GM21528 (cell line): ENCODE measurements at regions not wholly inside any gene's neighbourhood (a gene's known extent, or its start where the extent isn't known, plus 50 kb on each side); places are given as distances from the start of the nearest gene placed in this dataset.

ENCODE experiments used
- ATAC-seq: cut with Tn5 transposase; IDR thresholded peaks from one replicate; pipeline ENCODE4 v1.9.1; 2021; ENCODE audit warnings: mild to moderate bottlenecking, moderate library complexity; ENCODE audit not compliant: unreplicated experiment, low FRiP score

DNA sequence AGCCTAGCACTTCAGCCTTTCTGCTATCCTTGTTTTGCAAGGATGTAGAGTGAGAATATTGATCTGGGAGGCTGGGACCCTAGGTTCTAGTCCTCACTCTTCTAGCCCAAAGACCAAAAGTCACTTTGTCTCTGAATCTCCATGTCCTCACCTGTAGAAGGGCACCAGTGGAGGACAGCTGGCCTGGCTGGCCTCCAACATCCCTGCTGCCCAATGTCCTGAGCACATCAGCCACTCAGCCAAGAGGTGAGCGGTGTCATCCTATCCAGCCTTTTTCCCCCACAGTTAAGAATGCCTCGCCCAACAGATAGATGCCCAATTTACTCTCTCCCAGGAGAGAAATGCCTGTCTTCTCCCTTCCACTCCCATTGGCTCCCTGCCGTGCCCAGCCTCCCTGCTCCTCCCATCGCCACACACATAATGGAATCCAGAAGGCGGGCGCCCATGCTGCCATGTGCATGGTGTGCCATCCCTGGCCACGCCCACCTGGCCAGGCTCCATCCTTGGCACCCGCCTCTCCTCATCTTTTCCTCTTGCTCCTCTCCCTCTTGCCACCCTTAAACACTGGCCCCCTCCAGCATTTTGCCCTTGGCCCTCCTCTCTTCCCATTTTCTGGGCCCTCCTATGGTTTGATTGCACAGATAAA is 157.3 kb upstream of the SDK2 start:
- ATAC-seq: no peak

DNA sequence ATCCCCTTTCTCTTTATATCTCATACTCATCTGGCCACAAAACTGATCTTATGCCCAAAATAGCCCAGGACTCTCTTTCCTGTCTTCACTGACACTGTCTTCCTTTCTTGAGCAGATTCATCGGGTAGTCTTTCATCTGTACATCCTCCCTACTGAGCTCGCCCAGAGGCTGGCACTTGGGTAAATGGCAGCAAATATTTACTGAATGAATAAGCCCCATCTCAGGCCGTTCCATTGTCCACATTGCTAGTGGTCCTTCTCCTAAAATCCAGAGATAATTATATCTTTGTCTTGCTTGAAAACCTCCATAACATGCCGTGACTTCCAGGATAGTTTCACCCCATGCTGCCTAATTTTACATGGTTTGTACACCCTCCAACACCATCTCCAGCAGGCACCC is 158.1 kb upstream of the SDK2 start:
- ATAC-seq: no peak

DNA sequence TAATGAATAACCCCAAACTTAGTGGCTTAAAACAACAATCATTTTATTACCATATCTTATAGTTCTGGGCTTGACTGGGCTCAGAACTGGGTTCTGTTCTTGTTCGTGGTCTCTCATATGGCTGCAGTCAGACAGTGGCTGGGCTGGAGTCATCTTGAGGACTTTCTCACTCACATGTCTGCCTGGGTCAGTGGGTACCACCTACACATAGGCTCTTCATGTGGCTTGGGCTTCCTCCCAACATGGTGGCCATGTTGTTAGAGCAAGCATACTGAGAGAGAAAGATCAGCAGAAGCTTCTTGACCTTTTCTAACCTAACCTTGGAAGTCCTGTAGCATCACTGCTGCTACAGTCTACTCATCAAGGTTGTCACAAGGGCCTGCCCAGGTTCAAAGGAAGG is 158.6 kb upstream of the SDK2 start:
- no peak for ATAC-seq

DNA sequence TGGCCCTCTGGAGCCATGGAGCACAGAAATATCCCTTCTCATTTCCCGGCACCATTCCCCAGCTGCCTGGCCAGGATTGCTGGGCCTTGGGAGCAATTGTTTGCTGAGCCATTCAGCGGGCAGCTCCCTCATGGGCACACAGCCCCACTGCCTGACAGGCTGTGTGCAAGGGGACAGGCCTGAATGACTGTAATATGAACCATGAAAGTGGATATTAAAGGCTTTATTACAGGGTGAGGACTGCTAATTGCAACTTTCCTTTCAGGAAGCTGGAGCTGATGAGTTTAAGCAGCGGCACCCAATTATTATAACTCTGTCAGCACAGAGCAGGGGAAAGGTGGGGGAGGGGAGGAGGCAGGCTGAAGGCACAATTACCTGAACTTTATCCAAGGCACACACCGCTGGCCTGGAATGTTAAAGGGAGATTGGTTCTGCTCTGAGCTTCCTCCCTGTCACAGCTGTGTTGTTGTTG is 159.8 kb upstream of the SDK2 start:
- ATAC-seq: no peak

DNA sequence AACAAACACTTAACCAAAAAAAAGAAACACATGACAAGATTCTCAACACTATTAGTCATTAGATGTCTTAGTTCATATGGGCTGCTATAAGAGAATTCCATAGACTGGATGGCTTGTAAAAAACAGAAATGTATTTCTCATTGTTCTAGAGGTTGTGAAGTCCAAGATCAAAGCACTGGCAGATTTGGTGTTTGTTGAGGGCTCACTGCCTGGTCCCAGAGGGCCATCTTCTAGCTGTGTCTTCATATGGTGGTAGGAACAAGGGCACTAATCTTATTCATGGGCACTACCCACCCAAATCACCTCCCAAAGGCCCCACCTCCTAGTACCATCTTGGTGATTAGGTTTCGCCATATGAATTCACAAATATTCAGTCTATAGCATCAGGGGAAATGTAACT is 162.5 kb upstream of the SDK2 start:
- ATAC-seq: no peak

DNA sequence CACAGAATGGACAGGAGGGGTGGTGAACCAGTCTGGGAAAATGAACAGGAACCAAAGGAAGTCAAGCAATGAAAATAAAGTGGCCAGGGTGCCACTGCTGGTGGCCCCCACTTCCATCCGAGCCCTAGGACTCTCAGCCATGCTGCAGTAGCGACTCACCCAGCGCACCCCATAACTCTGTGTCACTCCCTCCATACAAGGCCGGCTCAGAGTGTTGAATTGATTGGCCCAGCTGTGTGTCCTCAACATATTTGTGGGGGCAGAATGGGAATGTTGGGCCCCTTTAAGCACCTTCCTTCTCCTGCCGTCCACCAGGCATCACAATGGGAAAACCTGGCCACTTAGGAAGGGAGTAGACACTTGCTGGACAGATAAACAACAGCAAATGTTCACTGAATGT is 169.0 kb upstream of the SDK2 start:
- ATAC-seq: no peak

DNA sequence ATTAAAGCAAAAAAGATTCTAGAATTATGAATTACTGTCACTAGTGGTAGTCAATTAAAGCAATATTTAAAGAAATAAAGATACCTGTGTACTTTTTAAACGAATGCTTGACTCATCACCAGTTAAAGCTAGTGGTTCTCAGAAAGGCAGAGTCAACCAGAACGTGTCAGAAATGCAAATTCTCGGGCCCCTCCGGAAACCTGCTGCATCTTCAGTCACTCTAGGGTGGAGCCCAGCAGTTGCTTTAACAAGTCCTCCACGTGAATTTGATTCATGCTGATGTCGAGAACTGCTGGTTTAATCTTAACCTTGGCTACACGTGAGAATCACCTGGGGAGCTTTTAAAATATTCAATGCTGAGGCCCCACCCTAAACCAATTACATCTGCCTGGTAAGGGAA is 169.8 kb upstream of the SDK2 start:
- ATAC-seq: no peak

DNA sequence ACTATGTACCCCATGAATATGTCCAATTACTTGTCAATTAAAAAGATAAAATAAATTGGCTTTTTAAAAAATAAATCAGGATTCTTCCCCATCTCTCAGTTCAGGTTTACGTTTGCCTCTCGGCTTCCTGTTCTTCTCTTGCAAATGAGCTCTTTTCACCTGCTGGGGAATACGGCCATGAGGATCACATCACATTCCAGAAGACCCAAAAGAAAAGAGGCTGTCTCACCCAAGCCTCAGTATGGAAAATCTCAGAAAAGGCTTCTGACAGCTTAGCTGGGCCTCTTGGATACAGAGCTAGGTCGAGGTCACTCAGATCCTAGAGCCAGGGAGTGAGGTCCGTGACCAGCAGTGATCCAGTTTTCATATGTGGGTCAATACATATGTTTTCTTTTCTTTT is 171.2 kb upstream of the SDK2 start:
- no peak for ATAC-seq

DNA sequence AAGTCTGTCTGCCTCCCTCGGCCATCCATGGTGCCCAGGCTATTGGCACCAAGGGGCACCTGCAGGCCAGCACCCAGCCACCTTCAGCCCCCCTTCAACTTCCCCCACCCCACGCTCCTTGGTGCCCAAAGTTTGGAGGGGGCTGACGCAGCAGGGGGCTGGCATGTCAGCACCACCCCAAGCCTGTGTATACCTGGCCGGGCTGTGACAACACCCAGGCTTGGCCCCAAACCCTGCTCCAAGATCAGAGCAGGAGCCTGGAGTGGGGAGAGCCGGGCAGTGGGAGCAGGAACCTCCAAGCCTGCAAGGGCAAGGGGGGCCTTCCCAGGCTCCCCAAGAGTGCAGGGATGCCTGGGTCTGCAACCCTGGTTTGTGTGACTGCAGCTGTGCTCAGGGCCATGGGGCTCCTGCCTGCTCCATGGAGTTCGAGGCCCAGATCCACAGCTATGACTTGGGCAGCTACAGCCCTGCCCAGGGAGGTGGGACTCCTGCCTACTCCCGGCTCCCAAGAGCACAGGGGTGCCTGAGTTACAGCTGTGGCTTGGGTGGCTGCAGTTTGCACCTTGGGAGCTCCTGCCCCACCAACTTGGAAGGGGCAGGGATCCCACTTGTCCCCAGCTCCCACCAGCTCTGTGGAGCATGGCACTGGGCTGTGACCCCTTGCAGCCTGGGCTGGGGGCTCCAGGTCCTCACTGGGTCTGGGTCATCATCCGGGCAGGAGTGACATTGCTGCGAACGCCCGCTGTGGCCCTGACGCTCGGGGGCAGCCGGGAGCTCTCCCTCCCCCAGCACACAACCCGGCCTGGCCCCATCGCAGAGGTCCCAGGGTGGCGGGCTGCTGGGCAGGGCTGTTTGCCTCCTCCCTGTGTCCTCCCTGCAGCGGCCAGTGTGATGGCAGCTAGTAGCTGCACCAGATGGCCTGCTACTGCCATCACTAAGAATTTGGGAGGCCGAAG is 175.5 kb upstream of the SDK2 start:
- ATAC-seq: no peak

DNA sequence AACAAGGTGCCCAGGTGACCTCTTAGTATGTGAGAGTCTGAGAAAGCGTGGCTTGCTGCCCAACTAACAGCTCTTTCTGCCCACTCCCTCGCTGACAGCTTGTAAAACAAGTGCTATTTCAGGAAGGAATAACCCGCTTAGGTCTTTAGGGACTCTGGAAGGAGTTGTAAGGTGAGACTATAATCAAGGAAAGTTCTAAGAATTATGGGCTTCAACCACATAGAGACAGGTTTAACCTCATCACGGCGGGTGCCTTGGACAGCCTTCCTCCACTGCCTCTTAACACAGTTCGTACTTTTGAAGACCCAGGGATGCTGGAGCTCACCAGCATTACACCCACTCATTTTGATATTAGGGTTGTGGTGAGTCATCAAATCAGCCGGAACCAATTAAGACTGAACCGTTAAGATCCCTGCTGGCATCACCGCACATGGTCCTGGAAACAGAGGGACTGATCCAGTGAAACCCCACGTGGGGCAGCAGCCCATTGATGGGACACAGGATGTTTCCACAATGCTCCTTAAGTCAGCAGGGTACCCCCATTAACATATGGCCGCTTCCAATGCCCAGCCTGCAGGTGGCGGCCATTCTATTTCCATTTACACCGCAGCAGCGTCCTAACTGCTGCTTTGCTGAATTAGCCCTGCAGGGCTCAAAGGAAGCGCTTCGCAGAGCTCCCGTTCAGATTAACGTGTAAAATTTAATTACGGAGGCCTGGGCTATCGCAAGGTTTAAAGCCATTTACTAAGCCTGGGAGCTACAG is 176.6 kb upstream of the SDK2 start:
- no peak for ATAC-seq

DNA sequence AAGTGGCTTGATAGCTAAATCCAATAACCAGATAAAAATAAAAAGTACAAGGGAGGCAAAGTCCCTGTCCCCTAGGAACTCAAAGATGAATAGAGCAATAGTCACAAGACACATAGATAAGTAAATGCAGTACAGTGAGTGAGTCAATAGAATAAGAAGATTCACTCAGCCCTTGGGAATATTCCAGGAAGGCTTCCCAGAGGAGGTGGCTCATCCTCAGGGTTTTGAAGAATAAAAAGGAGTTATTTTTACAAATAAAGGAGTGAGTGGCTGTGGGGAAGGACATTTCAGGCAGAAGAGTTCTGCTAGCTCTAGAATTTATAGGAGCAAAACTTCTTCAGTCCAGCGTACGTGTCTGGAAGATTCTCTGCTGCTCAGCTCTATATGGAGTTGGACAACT is 177.4 kb upstream of the SDK2 start:
- ATAC-seq: no peak

DNA sequence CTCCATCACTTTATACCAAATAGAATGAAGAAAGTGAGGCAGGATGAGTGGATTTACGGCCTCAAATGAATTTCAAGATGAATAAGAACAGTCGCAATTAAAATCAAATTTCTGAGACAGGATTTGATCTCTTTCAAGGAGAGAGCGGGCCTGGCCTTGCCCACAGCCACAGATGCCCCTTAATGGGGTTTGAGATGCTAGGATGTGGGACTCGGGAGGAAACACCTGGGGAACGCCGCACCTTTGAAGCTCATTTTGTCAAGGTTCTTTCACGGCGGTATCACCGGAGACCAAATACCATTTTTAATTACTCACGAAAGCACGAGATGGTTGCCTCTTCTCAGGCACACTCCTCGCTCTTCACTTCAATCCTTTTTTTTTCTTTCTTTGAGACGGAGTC is 178.1 kb upstream of the SDK2 start:
- no peak for ATAC-seq

DNA sequence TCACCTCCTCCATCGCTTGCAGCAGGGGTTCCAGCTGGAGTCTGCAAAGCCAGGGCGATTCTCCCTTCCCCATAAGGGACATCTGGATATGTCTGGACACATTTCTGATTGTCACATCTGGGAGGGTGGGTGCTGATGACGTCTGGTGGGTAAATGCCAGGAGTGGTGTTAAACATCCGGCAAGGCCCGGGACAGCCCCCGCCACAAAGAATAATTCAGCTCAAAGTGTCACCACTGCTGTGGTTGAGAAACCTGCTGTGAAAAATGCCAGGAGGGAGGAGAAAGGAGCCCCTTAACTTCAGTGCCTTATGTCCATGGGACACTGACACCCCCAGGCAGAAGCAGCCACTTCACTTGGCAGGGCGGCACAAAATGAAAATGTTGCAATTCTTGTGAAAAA is 179.4 kb upstream of the SDK2 start:
- no peak for ATAC-seq

DNA sequence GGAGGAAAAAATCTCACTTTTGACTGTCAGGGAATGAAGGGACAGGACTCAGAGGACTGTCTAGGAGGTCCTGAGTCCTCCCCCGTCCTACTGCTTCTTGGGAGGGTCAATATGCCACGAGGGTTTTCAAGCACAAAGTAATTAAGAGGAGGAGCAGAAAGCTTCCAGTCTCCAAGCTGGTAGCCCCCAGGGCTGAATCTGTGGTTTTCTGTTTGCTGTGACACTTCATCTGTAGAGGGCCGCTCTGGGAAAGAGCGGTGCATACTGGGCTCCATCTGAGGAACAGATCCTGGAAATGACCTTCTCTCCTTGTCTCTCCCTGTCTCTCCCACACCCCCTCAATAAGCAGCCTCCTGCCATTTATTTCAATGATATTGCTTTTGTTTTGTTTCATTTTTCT is 180.1 kb upstream of the SDK2 start:
- ATAC-seq: no peak

DNA sequence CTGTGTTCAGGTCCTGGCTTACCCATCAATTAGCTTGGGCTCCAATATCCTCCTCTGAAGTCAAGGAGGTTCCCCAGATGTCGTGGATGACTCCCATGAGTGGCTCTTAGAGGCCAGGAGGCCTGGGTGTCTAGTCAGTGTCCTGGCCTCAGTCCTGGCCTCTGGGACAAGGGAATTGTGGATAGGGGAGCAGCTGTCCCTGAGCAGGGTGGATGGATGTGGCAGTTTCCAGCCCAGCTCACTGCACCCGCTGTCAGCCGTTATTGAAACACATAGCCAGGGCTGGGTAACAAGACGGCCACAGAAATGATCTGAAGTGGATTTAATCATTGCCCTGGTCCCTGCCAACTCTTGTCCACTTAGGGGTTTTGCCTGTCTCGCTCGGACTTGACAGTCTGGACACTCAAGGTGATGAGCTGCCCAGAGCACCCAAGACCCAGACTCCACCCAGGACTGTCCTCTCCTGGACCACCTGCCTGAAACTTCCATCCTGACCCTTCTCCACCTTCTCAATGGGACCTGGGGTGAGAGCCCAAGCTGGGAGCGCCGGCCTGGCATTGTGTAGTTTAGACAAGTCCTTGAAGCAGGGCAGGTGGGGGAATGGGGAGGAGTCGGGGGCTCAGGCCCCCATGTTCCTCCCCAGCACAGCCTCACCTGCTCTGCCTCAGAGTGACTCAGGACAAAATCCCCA is 182.1 kb upstream of the SDK2 start:
- ATAC-seq: no peak

DNA sequence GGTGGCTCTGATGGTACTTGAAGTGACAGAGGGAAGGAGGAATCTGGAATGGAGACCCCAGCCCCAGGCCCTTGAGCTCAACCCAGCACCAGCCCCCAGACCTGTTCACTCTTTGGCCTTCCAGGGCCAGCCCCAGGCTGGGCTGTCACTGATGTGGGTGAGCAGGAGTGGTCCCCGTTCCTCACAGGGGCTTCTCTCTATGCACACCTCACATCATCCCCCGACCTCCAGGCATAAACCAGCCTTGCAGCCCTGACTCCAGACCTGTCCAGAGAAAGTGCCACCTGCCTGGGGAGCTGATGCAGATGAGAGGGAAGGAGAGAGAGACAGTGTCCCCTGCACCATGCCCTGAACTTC is 182.6 kb upstream of the SDK2 start:
- no peak for ATAC-seq

DNA sequence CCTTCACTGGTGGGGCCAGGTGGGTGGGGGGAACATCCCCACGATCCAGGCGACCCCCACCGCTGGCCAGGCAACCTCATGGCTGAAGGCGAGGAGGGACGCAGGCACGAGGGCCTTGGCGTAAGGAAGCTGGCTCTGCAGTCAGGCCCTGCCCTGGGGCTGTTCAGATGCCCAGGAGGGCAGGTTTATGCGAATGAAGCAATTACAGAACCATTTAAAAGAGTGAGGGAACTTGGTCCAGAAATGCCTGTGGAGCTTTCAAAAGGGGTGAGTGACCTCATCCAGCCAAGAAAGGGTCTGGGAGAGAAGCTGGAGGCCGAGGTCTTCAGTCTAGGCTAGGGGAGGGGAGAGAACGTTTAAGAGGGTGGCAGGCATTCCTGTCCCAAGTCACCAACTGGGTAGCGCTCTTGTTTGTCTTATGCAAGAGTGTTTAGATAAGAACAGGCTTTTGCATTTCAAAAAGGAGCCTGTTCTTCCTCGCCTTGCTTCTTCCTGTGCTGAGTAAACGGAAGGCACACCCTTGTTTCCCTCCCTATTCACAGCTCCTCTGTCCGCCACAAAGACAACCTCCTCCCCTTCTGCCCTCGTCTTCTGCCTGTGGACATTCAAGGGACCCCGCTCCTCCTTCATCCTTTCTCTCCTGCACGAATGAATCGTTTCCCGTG is 183.5 kb upstream of the SDK2 start:
- no peak for ATAC-seq

DNA sequence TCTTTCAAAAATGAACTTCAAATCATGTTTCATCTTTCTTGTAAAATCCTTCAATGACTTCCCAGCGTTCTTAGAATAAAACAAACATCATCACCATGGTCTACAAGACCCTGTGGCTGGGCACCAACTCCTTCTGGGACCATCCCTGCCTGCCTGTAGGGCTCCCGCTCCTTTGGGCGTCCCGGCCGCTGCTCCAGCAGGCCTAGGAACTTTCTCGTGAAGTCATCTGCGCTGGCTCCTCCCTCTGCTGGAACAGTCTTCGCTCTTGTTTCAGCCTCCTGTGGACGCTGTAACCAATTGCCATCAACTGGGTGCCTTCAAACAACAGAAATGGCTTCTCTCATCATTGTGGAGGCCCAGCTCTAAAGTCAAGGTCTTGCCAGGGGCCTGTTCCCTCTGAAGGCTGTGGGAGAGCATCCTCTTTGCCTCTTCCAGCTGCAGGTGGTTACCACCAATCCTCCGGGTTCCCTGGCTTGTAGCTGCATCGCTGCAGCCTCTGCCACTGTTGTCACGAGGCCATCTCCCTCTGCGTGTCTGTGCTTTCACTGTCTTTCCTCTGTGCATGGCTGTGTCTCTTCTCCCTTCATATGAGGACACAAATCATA is 185.5 kb upstream of the SDK2 start:
- no peak for ATAC-seq

DNA sequence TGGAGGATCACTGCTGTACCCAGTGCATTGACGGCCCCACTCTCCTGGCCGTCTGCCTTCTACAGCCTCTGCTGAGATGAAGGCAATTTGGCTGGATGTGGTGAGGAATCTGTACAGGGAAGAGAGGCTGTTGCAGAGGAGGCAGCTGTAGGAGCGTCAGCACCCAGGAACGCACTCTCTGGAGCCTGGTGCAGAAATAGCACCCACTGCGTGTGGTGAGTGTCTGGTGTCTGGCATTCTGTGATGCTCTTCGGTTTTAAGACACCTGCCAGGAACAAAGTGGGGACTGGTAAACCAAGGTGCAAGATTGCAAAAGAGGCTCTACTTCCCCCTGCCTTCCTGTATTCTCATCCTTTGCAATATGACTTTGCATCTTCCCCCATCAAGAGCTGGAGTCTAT is 187.5 kb upstream of the SDK2 start:
- no peak for ATAC-seq
